OCI-M1 (cell line): ENCODE measurements at regions not wholly inside any gene's neighbourhood (a gene's known extent, or its start where the extent isn't known, plus 50 kb on each side); places are given as distances from the start of the nearest gene placed in this dataset.

Experiments
- DNase-seq: peaks from one replicate; lab custom pipeline; 2025; lab: John Stamatoyannopoulos, UW

DNA sequence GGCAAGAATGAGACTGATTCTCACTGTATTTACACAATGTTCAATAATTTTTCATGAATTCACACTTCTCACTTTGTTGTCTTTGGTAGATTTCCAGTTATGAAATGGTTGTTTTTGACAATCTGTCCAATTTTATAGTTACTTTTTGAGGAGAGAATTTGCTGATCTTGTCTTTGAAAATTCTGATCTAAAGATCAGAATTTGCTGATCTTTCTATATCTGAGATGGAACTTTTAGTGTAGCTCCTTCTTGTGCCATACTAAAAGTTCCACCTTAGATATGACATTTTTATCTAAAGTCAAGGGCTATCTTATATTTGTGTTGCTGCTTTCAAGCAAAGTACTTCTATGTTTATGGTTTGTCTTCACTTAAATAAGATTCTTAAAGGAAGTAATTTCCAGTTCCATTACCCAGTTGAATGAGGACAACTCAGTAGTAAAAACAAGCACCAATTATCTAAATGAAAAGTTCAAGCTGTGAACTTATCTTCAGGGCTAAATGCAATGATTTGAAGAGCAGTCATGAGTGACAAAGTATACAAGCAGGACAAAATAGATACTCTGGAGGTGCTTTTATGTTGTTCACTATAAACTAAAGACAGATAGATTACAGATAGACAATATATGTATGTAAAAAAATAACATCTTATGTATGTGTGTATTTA lies 76.4 kb upstream of the FOXG1 start:
- no peak for DNase-seq

DNA sequence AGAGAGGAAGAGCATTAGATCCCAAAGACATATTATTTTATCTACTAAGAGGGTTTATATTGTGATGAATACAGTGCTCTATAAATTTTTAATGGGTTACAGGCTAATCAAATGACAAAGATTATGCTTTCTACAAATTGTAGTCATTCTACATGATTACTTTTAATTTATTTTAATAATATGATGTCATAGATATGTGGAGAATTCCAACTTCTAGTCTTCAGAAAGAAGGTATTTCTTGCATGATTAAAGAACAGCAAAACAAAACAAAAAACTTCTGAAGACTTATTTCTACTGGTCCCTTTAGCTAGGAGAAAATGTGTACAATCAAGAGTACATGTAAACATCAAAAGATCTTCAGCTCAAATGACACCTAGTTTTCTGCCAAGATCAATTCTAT lies 71.5 kb upstream of the FOXG1 start:
- DNase-seq, result no peak

DNA sequence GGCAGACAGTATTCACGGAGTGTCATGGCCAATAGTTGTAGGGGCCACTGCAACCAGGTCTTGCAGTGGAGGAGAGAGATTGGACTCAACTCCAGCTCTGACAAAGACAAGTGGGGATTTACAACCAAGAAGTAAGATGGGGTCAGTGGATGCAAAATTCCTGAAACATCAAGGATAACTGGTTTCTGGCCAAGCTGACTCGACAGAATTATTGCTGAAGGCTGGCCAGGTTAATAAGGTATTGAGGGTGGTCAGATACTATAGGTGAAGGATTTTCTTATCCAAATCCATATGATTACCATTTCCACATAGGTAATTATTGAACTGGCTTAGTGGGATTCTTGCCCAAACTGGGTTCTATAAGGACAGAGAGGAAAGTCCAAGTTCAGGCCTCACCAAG lies 64.9 kb upstream of the FOXG1 start:
- no peak for DNase-seq

DNA sequence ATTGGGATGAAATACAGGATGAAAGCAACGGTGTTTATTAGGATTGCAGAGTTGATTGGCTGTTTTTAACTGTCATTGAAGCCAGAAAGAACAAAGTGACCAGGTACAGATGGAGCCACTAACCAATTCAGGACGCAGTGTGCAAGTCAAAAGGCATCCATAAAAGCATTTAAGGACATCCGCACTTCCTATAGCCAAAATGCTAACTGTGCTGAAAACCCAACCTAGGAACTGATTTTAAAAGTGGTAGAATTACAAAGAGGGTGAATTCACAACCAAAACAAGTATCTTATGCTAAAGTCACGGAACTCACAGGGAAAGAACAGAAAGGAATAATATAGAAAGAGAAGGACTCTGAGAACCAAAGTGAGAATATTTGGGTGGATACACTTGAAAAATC lies 63.1 kb upstream of the FOXG1 start:
- no peak for DNase-seq

DNA sequence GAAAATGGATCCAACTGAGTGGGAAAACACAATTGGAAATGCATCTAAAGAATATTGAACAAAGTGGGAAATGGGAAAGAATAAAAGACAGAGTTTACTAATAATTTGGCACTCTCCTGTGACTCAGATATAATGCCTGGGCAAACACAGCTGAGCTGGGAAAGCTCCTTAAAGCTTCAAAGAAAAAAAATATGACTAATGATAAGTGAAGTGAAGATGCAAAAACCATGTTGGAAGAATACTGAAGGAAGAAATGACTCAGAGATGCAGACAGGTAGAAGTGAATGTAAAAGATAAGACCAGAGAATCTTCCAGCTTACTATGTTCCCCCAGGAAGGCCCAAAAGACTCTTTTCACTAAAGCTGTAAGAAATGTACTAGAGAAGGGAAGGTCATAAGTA lies 62.4 kb upstream of the FOXG1 start:
- DNase-seq, result no peak

DNA sequence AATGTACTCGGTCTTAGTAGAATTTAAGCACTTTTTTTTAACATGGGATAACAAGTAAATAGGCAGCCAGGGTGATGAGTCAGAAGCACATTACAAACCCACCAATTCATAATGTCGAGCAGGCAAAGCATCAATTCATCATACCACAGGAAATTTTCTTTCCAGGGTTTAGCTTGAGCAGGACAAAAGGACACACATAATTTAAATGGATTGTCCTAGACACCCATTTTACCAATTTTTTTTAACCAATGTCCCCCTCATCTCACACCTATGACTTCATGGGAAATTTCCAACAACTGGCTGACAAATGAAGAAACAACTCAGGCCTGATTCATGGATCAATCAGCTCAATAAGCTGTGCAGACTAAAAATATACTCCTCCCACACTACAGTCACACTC lies 58.8 kb upstream of the FOXG1 start:
- DNase-seq, result no peak

DNA sequence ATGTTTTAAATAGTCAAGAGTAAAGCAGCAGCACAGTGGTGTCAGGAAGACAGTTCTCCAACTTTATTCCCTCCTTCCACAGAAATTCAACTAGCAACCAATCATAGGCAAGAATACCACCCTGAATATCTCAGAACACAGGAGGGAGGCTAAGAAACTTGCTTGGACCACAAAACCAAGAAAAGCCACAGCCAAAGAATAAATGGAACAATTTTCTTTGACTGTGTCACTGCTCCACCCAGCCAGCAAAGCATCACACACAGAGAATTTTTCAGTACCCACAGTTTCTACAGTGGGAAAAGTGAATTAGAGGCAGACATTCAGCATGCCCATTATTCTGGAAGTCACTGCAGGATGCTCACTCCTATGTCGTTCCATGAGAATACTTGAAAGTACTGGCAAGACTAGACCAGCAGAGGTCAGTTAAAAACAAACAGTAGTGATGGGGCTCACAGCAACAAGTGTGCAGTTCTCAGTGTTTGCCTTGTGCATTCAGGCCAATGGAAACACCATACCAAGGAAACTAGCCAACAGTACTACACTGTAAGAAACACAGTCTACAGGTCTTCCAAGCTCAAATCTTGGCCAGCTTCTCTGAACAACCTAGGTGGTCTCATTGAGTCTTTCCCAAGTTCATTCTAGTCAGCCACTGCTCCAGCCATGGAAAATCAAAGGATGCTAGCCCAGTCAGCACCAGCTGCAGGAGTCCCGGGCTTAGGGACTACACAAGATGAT lies 56.8 kb upstream of the FOXG1 start:
- no peak for DNase-seq
